HUES48 (cell line): ENCODE measurements at regions not wholly inside any gene's neighbourhood (a gene's known extent, or its start where the extent isn't known, plus 50 kb on each side); places are given as distances from the start of the nearest gene placed in this dataset.

ENCODE experiments used
- H3K27ac ChIP-seq: one replicate; pipeline ENCODE4 v1.7.0; 2013; ENCODE audit warnings: low read depth, low read length, inconsistent platforms
- H3K27me3 ChIP-seq: 2 replicates; pipeline ENCODE4 v1.6.1; 2013; ENCODE audit warnings: mild to moderate bottlenecking, low read length; ENCODE audit not compliant: control insufficient read depth, insufficient read depth
- H3K36me3 ChIP-seq: 2 replicates; pipeline ENCODE4 v1.6.1; 2013; ENCODE audit warnings: low read length; ENCODE audit not compliant: control insufficient read depth, insufficient read depth
- H3K4me1 ChIP-seq: 2 replicates; pipeline ENCODE4 v1.6.1; 2013; ENCODE audit warnings: mild to moderate bottlenecking, low read length; ENCODE audit not compliant: control insufficient read depth, insufficient read depth
- H3K4me3 ChIP-seq: 2 replicates; pipeline ENCODE4 v1.5.1; 2013; ENCODE audit warnings: mild to moderate bottlenecking, low read depth, low read length
- H3K9ac ChIP-seq: 2 replicates; pipeline ENCODE4 v1.6.1; 2013; ENCODE audit warnings: mild to moderate bottlenecking, low read depth, low read length, moderate library complexity
- H3K9me3 ChIP-seq: 2 replicates; pipeline ENCODE4 v1.6.1; 2013; ENCODE audit warnings: low read length; ENCODE audit not compliant: control insufficient read depth, insufficient read depth

GRCh38 chr1:58996341-58997059 lies 212.7 kb upstream of the JUN start:
- Histone ChIP-seq H3K27ac (no peak overlapping the region), H3K4me1 (no peaks in the 10 kb centered on the region), H3K36me3 (no peaks in the 10 kb centered on the region), H3K27me3 (no peaks in the 10 kb centered on the region), H3K9ac (no peak overlapping the region), H3K4me3 (no peak overlapping the region), H3K9me3 (no peaks in the 10 kb centered on the region)

GRCh38 chr1:58997060-58997411 lies 213.2 kb upstream of the JUN start:
- no peaks in the 10 kb centered on the region for H3K27me3 ChIP-seq
- no peaks in the 10 kb centered on the region for H3K9me3 ChIP-seq
- H3K4me1 ChIP-seq = no peaks in the 10 kb centered on the region
- no peak overlapping the region for H3K9ac ChIP-seq
- no peak overlapping the region for H3K27ac ChIP-seq
- H3K4me3 ChIP-seq = no peak overlapping the region
- no peaks in the 10 kb centered on the region for H3K36me3 ChIP-seq

- Histone ChIP-seq H3K36me3 (no peaks in the 10 kb centered on the region), H3K9ac (no peak overlapping the region), H3K27ac (no peak overlapping the region), H3K27me3 (no peaks in the 10 kb centered on the region), H3K9me3 (no peaks in the 10 kb centered on the region), H3K4me3 (no peak overlapping the region), H3K4me1 (no peaks in the 10 kb centered on the region)
Measured at GRCh38 chr1:58997637-58998036, 213.8 kb upstream of the JUN start.

- H3K9ac ChIP-seq = no peak overlapping the region
- no peak overlapping the region for H3K4me3 ChIP-seq
- no peaks in the 10 kb centered on the region for H3K36me3 ChIP-seq
- no peaks in the 10 kb centered on the region for H3K9me3 ChIP-seq
- H3K27ac ChIP-seq = no peak overlapping the region
- no peaks in the 10 kb centered on the region for H3K27me3 ChIP-seq
- H3K4me1 ChIP-seq = no peaks in the 10 kb centered on the region
Measured at GRCh38 chr1:58999676-59000075, 215.8 kb upstream of the JUN start.

GRCh38 chr1:59004755-59005154 lies 220.9 kb upstream of the JUN start:
- H3K9me3 ChIP-seq = no peaks in the 10 kb centered on the region
- H3K4me1 ChIP-seq = no peaks in the 10 kb centered on the region
- H3K27me3 ChIP-seq = no peaks in the 10 kb centered on the region
- H3K27ac ChIP-seq = no peak overlapping the region
- H3K36me3 ChIP-seq = no peaks in the 10 kb centered on the region
- H3K9ac ChIP-seq = no peak overlapping the region
- no peak overlapping the region for H3K4me3 ChIP-seq

- Histone ChIP-seq H3K4me3 (no peak overlapping the region), H3K36me3 (no peaks in the 10 kb centered on the region), H3K27ac (no peak overlapping the region), H3K27me3 (no peaks in the 10 kb centered on the region), H3K9ac (no peak overlapping the region), H3K4me1 (no peaks in the 10 kb centered on the region), H3K9me3 (no peaks in the 10 kb centered on the region)
Measured at GRCh38 chr1:59005491-59006288, 221.8 kb upstream of the JUN start.

GRCh38 chr1:59006289-59006658 lies 222.4 kb upstream of the JUN start:
- Histone ChIP-seq H3K27me3 (no peaks in the 10 kb centered on the region), H3K4me3 (no peak overlapping the region), H3K36me3 (no peaks in the 10 kb centered on the region), H3K9me3 (no peaks in the 10 kb centered on the region), H3K27ac (no peak overlapping the region), H3K9ac (no peak overlapping the region), H3K4me1 (no peaks in the 10 kb centered on the region)

- H3K9me3 ChIP-seq = no peaks in the 10 kb centered on the region
- H3K4me3 ChIP-seq = no peak overlapping the region
- H3K27ac ChIP-seq = no peak overlapping the region
- no peaks in the 10 kb centered on the region for H3K36me3 ChIP-seq
- H3K4me1 ChIP-seq = 0 out of 2 replicates have a peak, but pooled peaks cover 3% of the 10 kb centered on the region
- no peak overlapping the region for H3K9ac ChIP-seq
- H3K27me3 ChIP-seq = no peaks in the 10 kb centered on the region
Measured at GRCh38 chr1:59006932-59007331, 223.1 kb upstream of the JUN start.

GRCh38 chr1:59007429-59007819 lies 223.6 kb upstream of the JUN start:
- Histone ChIP-seq H3K27ac (no peak overlapping the region), H3K9me3 (no peaks in the 10 kb centered on the region), H3K4me3 (no peak overlapping the region), H3K4me1 (peaks cover 5% of the 10 kb centered on the region), H3K27me3 (no peaks in the 10 kb centered on the region), H3K9ac (no peak overlapping the region), H3K36me3 (no peaks in the 10 kb centered on the region)

GRCh38 chr1:59007820-59008598 lies 224.2 kb upstream of the JUN start:
- Histone ChIP-seq H3K36me3 (no peaks in the 10 kb centered on the region), H3K9me3 (no peaks in the 10 kb centered on the region), H3K27ac (no peak overlapping the region), H3K27me3 (no peaks in the 10 kb centered on the region), H3K4me1 (peaks cover 11% of the 10 kb centered on the region), H3K4me3 (no peak overlapping the region), H3K9ac (no peak overlapping the region)
